ENCODE measurements at regions not wholly inside any gene's neighbourhood (a gene's known extent, or its start where the extent isn't known, plus 50 kb on each side); places are given as distances from the start of the nearest gene placed in this dataset.

GRCh38 chr4:13694256-13694655 is 66.7 kb upstream of the BOD1L1 start:
- WGBS (ENCODE audit: extremely low coverage, insufficient read length, low lambda C conversion rate), result no CpG with 5 or more reads among the region's 1 CpG
- H3K23ac ChIP-seq (ENCODE audit: insufficient read length, low read depth, low read length), result no peak overlapping the region
- H3K4me1 ChIP-seq (ENCODE audit: insufficient read depth, low read length), result no peaks in the 10 kb centered on the region
- no peak overlapping the region for H2BK120ac ChIP-seq (ENCODE audit: low read depth, low read length, poor library complexity, severe bottlenecking)
- no peak overlapping the region for H3K27ac Mint-ChIP-seq
- H3K4me1 Mint-ChIP-seq, result no peaks in the 10 kb centered on the region
- TF ChIP-seq, protein P1, sequence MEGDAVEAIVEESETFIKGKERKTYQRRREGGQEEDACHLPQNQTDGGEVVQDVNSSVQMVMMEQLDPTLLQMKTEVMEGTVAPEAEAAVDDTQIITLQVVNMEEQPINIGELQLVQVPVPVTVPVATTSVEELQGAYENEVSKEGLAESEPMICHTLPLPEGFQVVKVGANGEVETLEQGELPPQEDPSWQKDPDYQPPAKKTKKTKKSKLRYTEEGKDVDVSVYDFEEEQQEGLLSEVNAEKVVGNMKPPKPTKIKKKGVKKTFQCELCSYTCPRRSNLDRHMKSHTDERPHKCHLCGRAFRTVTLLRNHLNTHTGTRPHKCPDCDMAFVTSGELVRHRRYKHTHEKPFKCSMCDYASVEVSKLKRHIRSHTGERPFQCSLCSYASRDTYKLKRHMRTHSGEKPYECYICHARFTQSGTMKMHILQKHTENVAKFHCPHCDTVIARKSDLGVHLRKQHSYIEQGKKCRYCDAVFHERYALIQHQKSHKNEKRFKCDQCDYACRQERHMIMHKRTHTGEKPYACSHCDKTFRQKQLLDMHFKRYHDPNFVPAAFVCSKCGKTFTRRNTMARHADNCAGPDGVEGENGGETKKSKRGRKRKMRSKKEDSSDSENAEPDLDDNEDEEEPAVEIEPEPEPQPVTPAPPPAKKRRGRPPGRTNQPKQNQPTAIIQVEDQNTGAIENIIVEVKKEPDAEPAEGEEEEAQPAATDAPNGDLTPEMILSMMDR (conservative IDR thresholded peaks at IDR 0.05), result no peak
- H4K8ac ChIP-seq (replicated peaks; ENCODE audit: insufficient read length, low read depth, low read length), result no peak overlapping the region
- H2AK5ac ChIP-seq (ENCODE audit: insufficient read length, low read length), result no peak overlapping the region
- H4K5ac ChIP-seq (ENCODE audit: insufficient read length, low read depth, low read length), result no peak overlapping the region
- H3K27me3 ChIP-seq (ENCODE audit: insufficient read depth, low read length), result no peaks in the 10 kb centered on the region
- no peak overlapping the region for H2BK20ac ChIP-seq (ENCODE audit: low read depth, low read length, poor library complexity, severe bottlenecking)
- H3K36me3 Mint-ChIP-seq (ENCODE audit: insufficient read depth in 1 of 3, low read depth in 3 of 3), result peaks cover 2 to 14% (median 3%) of the 10 kb centered on the region in 3 experiments; a peak in 4 of 7 replicates
- H4K20me1 ChIP-seq (ENCODE audit: control insufficient read depth, insufficient read depth, insufficient read length), result no peaks in the 10 kb centered on the region
- no peak overlapping the region for H2BK15ac ChIP-seq (ENCODE audit: low read depth, low read length)
- H4K91ac ChIP-seq (ENCODE audit: insufficient read length, low read depth, low read length), result no peak overlapping the region
- no peak overlapping the region for H3K18ac ChIP-seq (ENCODE audit: insufficient read length, low read depth, low read length)
- no peak overlapping the region for H3K14ac ChIP-seq (ENCODE audit: insufficient read depth, low read length)
- no peak overlapping the region for H2BK12ac ChIP-seq (ENCODE audit: insufficient read length, low read depth, low read length)
- H2BK5ac ChIP-seq (ENCODE audit: insufficient read length, low read length), result no peak overlapping the region
- H3K9me3 Mint-ChIP-seq, result peaks cover 13 to 19% of the 10 kb centered on the region in 2 experiments; a peak in 4 of 5 replicates
- no peak overlapping the region for H3K4me2 ChIP-seq (ENCODE audit: insufficient read depth, insufficient read length, low read length)
- H3K79me2 ChIP-seq (ENCODE audit: insufficient read depth, low read length), result no peaks in the 10 kb centered on the region
- no peaks in the 10 kb centered on the region for H3K9me3 ChIP-seq (ENCODE audit: control insufficient read depth, low read depth, low read length)
- no peak overlapping the region for H3K27ac ChIP-seq (ENCODE audit: insufficient read length, low read depth, low read length)
- no peak overlapping the region for H3T11ph ChIP-seq (ENCODE audit: low read length)
- H3K4ac ChIP-seq (ENCODE audit: low read depth, low read length), result no peak overlapping the region
- no peaks in the 10 kb centered on the region for H3K23me2 ChIP-seq (ENCODE audit: insufficient read length, low read depth, low read length, poor library complexity, severe bottlenecking)
- no peaks in the 10 kb centered on the region for H3K79me1 ChIP-seq (ENCODE audit: insufficient read depth, low read depth, low read length, poor library complexity, severe bottlenecking)
- no peak overlapping the region for H3K56ac ChIP-seq (ENCODE audit: insufficient read length, low read depth, low read length)
- no peak overlapping the region for H2AFZ ChIP-seq (ENCODE audit: low read length)
- H3K27me3 Mint-ChIP-seq (ENCODE audit: low read depth), result no peaks in the 10 kb centered on the region
- no peak for DNase-seq
- no peak overlapping the region for H3K9ac ChIP-seq (ENCODE audit: extremely low read depth, insufficient read length, low read length)
- no peak overlapping the region for H3K4me3 Mint-ChIP-seq

All from H9 (cell line).